ENCODE measurements at regions not wholly inside any gene's neighbourhood (a gene's known extent, or its start where the extent isn't known, plus 50 kb on each side); places are given as distances from the start of the nearest gene placed in this dataset.
"Not testable (repeated sequence)": the region's sequence is repeated elsewhere in the genome, so short reads cannot be mapped to it uniquely, and the experiment has no call there.

DNA sequence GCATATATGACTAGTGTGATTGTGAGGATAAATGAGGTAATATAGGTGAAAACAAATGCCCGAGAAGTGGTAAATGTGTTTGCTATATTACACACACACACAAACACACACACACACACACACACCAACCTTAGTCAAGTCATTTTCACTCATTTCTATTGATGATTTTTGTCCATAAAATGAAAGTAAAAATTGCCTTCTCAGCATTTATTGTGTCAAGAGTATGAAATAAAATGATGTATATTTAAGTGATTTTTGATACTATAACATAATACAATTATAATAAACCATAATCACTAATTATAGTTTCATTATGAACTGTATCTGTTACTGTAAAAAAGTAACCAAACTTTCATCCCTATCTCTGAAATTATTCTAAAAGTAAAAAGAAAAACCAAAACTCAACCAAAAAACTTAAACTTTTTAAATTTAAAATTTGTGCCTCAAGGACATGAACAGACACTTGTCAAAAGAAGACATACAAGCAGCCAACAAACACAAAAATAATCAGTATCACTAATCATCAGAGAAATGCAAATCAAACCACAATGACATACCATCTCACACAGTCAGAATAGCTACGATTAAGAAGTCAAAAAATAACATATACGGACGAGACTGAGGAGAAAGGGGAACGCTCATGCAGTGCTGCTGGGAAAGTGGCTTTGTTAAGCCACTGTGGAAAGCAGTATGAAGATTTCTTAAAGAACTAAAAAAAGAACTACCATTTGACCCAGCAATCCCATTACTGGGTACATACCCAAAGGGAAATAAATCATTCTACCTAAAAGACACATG, 601.0 kb downstream of the TMA16 start:
- no peaks in the 10 kb centered on the region for H3K36me3 ChIP-seq
- ATAC-seq (no peak), DNase-seq (no peak)
- H3K9me3 ChIP-seq: no peaks in the 10 kb centered on the region
- H3K27me3 ChIP-seq: no peaks in the 10 kb centered on the region
- TF ChIP-seq, protein P1, sequence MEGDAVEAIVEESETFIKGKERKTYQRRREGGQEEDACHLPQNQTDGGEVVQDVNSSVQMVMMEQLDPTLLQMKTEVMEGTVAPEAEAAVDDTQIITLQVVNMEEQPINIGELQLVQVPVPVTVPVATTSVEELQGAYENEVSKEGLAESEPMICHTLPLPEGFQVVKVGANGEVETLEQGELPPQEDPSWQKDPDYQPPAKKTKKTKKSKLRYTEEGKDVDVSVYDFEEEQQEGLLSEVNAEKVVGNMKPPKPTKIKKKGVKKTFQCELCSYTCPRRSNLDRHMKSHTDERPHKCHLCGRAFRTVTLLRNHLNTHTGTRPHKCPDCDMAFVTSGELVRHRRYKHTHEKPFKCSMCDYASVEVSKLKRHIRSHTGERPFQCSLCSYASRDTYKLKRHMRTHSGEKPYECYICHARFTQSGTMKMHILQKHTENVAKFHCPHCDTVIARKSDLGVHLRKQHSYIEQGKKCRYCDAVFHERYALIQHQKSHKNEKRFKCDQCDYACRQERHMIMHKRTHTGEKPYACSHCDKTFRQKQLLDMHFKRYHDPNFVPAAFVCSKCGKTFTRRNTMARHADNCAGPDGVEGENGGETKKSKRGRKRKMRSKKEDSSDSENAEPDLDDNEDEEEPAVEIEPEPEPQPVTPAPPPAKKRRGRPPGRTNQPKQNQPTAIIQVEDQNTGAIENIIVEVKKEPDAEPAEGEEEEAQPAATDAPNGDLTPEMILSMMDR (IDR thresholded peaks at IDR 0.05): no peak
- no peak overlapping the region for H3K4me3 ChIP-seq
- intact Hi-C loops (cut with DNase I): no loop called here
- no peak overlapping the region for H3K27ac ChIP-seq
- no peaks in the 10 kb centered on the region for H3K4me1 ChIP-seq

- no peak overlapping the region for H3K4me3 ChIP-seq
- intact Hi-C loops (cut with DNase I): no loop called here
- TF ChIP-seq, protein P1 (IDR thresholded peaks at IDR 0.05): no peak
- no peaks in the 10 kb centered on the region for H3K9me3 ChIP-seq
- no peaks in the 10 kb centered on the region for H3K27me3 ChIP-seq
- H3K4me1 ChIP-seq: no peaks in the 10 kb centered on the region
- H3K36me3 ChIP-seq: no peaks in the 10 kb centered on the region
- no peak overlapping the region for H3K27ac ChIP-seq
- DNase-seq (no peak), ATAC-seq (no peak)
Observed at GRCh38 chr4:164096766-164097518, 602.5 kb downstream of the TMA16 start.

GRCh38 chr4:164100741-164101365, 606.4 kb downstream of the TMA16 start:
- H3K36me3 ChIP-seq; H3K4me1 ChIP-seq; H3K27ac ChIP-seq; intact Hi-C loops (cut with DNase I); H3K9me3 ChIP-seq; H3K4me3 ChIP-seq; ATAC-seq; H3K27me3 ChIP-seq: not testable (repeated sequence)
- DNase-seq: peak in 1 of 4 donors; percentile 39

DNA sequence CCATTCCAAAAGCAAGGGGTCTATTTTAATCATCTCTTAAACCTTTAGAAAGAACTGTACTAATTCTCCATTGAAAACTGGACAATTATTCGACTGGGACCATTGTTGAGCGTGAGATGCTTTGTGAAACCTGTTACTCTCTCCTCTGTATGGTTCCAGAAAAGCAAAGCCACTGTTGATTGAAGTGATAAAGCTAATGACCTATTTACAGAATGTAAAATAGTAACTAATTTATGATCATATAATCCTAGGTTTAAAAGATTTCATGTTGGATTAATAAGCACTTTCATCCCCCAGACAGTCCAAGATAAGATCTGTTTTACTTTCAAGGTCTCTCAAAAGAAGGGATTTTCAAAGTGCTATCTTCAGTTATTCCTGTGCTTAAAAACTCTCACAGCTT, 614.5 kb downstream of the TMA16 start:
- intact Hi-C loops (cut with DNase I): no loop called here
- H3K4me3 ChIP-seq: no peak overlapping the region
- H3K27me3 ChIP-seq: no peaks in the 10 kb centered on the region
- no peak for ATAC-seq
- H3K4me1 ChIP-seq: no peaks in the 10 kb centered on the region
- H3K9me3 ChIP-seq: no peaks in the 10 kb centered on the region
- no peaks in the 10 kb centered on the region for H3K36me3 ChIP-seq
- no peak for DNase-seq
- TF ChIP-seq, protein P1 (IDR thresholded peaks at IDR 0.05): no peak
- H3K27ac ChIP-seq: no peak overlapping the region

DNA sequence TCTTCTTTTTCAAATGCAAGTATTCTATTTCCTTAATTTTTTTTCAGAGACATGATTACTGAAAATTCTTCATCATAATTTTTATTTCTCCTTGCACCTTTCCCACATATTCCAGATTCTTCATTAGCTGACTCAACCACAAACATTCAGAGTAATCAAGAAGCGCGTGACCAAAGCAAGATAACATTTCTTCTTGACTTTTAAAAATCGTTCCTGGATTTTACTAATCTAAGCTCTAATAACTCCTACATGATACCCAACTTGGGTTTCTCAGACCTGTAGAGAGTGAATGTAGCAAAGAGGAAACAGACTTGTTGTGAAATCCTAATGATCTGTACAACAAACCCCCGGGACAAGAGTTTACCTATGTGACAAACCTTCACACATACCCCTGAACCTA, 615.0 kb downstream of the TMA16 start:
- intact Hi-C loops (cut with DNase I): no loop called here
- TF ChIP-seq, protein P1 (IDR thresholded peaks at IDR 0.05): no peak
- DNase-seq (no peak), ATAC-seq (no peak)
- H3K9me3 ChIP-seq: no peaks in the 10 kb centered on the region
- no peaks in the 10 kb centered on the region for H3K36me3 ChIP-seq
- H3K4me1 ChIP-seq: no peaks in the 10 kb centered on the region
- H3K27me3 ChIP-seq: no peaks in the 10 kb centered on the region
- no peak overlapping the region for H3K4me3 ChIP-seq
- no peak overlapping the region for H3K27ac ChIP-seq

Measured in left lung (tissue), 4 donors.